ENCODE measurements at regions not wholly inside any gene's neighbourhood (a gene's known extent, or its start where the extent isn't known, plus 50 kb on each side); places are given as distances from the start of the nearest gene placed in this dataset.
"Not testable (repeated sequence)": the region's sequence is repeated elsewhere in the genome, so short reads cannot be mapped to it uniquely, and the experiment has no call there.

DNA sequence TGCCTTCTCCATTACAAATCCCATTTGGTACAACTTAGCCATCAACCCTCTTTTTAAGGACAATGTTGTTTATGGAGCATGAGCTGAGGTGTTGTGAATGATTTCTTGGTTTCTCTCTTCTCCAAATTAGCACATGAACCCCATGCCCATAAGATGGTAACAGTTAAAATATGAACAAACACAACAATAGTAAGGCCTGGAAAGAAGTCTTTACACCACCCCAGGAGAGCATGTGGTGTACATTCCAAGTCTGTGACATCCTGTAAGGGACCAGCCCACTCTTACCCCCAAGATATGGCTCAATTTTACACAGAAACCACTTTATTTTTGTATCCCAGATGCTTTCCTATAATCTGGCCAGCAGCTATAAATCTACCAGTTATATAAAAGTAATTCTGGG, 226.1 kb downstream of the COX18 start:
- no peak for DNase-seq (ENCODE audit: low spot score in 2 of 2)
- Histone ChIP-seq H3K36me3 (no peaks in the 10 kb centered on the region), H3K4me1 (peaks cover 0 to 7% of the 10 kb centered on the region in 2 donors), H3K27me3 (no peaks in the 10 kb centered on the region), H3K27ac (no peak overlapping the region), H3K9me3 (no peaks in the 10 kb centered on the region), H3K4me3 (no peak overlapping the region)
- TF ChIP-seq, protein P1, sequence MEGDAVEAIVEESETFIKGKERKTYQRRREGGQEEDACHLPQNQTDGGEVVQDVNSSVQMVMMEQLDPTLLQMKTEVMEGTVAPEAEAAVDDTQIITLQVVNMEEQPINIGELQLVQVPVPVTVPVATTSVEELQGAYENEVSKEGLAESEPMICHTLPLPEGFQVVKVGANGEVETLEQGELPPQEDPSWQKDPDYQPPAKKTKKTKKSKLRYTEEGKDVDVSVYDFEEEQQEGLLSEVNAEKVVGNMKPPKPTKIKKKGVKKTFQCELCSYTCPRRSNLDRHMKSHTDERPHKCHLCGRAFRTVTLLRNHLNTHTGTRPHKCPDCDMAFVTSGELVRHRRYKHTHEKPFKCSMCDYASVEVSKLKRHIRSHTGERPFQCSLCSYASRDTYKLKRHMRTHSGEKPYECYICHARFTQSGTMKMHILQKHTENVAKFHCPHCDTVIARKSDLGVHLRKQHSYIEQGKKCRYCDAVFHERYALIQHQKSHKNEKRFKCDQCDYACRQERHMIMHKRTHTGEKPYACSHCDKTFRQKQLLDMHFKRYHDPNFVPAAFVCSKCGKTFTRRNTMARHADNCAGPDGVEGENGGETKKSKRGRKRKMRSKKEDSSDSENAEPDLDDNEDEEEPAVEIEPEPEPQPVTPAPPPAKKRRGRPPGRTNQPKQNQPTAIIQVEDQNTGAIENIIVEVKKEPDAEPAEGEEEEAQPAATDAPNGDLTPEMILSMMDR (IDR thresholded peaks at IDR 0.05) = no peak
- intact Hi-C loops (cut with DNase I) = no loop called here

DNA sequence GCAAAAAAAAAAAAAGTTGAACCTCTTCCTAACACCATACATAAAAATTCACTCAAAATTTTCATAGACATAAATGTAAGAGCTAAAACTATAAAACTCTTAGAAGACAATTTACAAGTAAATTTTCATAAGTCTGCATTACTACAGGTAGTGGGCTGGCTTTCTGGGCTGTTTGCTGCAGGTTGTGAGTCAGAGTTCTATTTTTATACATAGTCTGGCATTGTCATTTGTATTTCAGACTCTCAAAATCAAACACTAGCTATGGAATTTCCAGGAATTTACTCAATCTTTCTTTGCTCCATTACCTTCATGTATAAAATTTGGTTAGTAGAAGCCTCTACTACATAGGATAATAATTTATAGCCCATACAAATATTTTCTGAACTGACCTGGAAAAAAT, 227.2 kb downstream of the COX18 start:
- Histone ChIP-seq H3K4me1 (peaks cover 0 to 7% of the 10 kb centered on the region in 2 donors), H3K27me3 (no peaks in the 10 kb centered on the region), H3K9me3 (no peaks in the 10 kb centered on the region), H3K27ac (peak overlapping the region in 1 of 2 donors; percentile 4), H3K4me3 (no peak overlapping the region), H3K36me3 (no peaks in the 10 kb centered on the region)
- intact Hi-C loops (cut with DNase I) = no loop called here
- TF ChIP-seq, protein P1 (IDR thresholded peaks at IDR 0.05) = no peak
- no peak for DNase-seq (ENCODE audit: low spot score in 2 of 2)

DNA sequence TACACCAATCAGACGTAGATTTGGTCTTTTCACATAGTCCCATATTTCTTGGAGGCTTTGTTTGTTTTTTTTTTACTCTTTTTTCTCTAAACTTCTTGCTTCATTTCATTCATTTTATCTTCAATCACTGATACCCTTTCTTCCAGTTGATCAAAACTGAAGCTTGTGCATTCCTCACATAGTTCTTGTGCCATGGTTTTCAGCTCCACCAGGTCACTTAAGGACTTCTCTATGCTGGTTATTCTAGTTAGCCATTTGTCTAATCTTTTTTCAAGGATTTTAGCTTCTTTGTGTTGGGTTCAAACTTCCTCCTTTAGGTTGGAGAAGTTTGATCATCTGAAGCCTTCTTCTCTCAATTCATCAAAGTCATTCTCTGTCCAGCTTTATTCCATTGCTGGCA, 229.3 kb downstream of the COX18 start:
- DNase-seq (ENCODE audit: low spot score in 2 of 2); intact Hi-C loops (cut with DNase I); H3K27me3 ChIP-seq; H3K4me1 ChIP-seq; H3K27ac ChIP-seq; H3K4me3 ChIP-seq; H3K36me3 ChIP-seq; H3K9me3 ChIP-seq: not testable (repeated sequence)

DNA sequence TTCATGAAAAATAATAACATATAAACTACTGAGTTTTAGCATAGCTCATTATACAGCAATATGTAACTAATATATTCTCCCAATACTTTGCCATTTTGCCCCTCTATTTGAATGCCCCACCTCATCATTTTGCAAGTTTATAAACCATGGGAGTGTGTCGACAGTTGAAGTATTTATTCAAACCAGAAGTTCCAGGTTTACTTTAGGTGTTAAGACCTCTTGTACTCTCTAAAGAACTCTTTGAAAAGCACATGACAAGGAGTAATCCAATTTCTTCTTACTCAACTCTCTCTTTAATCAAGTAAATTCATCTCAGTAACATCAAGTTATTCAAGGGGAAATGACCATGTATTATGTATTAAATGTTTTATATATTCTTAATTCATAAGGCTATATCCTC, 240.7 kb downstream of the COX18 start:
- TF ChIP-seq, protein P1 (IDR thresholded peaks at IDR 0.05) = no peak
- no peak for DNase-seq (ENCODE audit: low spot score in 2 of 2)
- H3K4me3 ChIP-seq = no peak overlapping the region
- intact Hi-C loops (cut with DNase I) = no loop called here
- no peaks in the 10 kb centered on the region for H3K9me3 ChIP-seq
- H3K27ac ChIP-seq = no peak overlapping the region
- H3K27me3 ChIP-seq = no peaks in the 10 kb centered on the region
- H3K4me1 ChIP-seq = no peaks in the 10 kb centered on the region
- H3K36me3 ChIP-seq = no peaks in the 10 kb centered on the region

DNA sequence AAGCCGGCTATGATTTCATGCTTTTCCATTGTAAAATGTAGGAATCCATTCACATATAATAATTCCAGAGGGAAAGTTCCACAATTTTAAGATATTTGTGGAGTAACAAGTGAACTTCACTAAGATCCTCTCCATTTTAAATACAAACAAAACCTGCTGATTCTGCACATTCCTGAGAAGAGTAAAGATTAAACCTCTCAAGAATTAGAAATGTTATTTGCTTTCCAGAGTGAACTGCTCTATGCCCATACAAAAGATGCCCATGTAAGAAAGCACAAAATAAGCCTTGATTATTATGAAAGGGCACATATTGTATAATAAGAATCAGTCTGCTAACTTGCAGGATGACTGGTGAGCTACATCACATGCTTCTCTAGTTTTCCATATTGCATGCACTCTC, 241.5 kb downstream of the COX18 start:
- no peak for DNase-seq (ENCODE audit: low spot score in 2 of 2)

DNA sequence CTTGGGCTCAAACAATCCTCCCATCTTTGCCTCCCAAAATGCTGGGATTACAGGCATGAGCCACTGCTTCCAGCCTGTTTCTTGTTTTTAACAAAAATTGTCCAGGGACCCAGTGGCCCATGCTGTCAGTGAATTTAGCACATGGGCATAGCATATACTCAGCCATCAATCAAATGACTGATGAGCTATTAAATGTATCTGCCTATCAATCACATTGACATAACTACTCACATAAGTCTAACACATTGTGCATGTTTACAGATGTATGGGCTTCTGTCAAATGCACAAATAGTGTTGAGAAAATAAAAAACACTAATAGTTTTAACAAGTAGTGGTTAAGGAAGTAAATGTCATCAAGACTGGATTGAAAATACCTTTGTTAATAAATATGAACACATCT, 249.4 kb downstream of the COX18 start:
- intact Hi-C loops (cut with DNase I) = no loop called here
- TF ChIP-seq, protein P1 (IDR thresholded peaks at IDR 0.05) = no peak

More for the DNA sequence above, 241.5 kb downstream of the COX18 start:
- Histone ChIP-seq H3K4me1 (no peaks in the 10 kb centered on the region), H3K27me3 (no peaks in the 10 kb centered on the region), H3K4me3 (no peak overlapping the region), H3K9me3 (no peaks in the 10 kb centered on the region), H3K36me3 (no peaks in the 10 kb centered on the region), H3K27ac (no peak overlapping the region)
- intact Hi-C loops (cut with DNase I) = no loop called here
- TF ChIP-seq, protein P1 (IDR thresholded peaks at IDR 0.05) = no peak

More for the DNA sequence above, 249.4 kb downstream of the COX18 start:
- DNase-seq (ENCODE audit: low spot score in 2 of 2) = no peak
- Histone ChIP-seq H3K36me3 (no peaks in the 10 kb centered on the region), H3K4me1 (peaks cover 0 to 16% of the 10 kb centered on the region in 2 donors), H3K4me3 (no peak overlapping the region), H3K9me3 (no peaks in the 10 kb centered on the region), H3K27me3 (no peaks in the 10 kb centered on the region), H3K27ac (no peak overlapping the region)

Data from ascending aorta (tissue), 2 donors.